ENCODE measurements at regions not wholly inside any gene's neighbourhood (a gene's known extent, or its start where the extent isn't known, plus 50 kb on each side); places are given as distances from the start of the nearest gene placed in this dataset.

- no peak for DNase-seq
- Mint-ChIP-seq H3K27me3 (ENCODE audit: low read depth in 3 of 3) (peaks cover 0 to 3% (median 1%) of the 10 kb centered on the region in 3 donors), H3K9me3 (peaks cover 0 to 6% (median 2%) of the 10 kb centered on the region in 7 donors), H3K4me1 (no peaks in the 10 kb centered on the region), H3K4me3 (no peak overlapping the region), H3K36me3 (no peaks in the 10 kb centered on the region), H3K27ac (no peak overlapping the region)
- Histone ChIP-seq H3K79me2 (ENCODE audit: insufficient read depth, low read length) (no peaks in the 10 kb centered on the region), H4K20me1 (ENCODE audit: insufficient read depth, low read length) (no peaks in the 10 kb centered on the region), H3K27ac (ENCODE audit: low read depth in 1 of 2, low read length in 2 of 2) (no peak overlapping the region), H3K36me3 (replicated peaks in 1 of 2; ENCODE audit: control insufficient read depth in 1 of 2, insufficient read depth in 2 of 2, low read length in 2 of 2) (no peaks in the 10 kb centered on the region), H3K4me2 (replicated peaks; ENCODE audit: extremely low read depth, low read length, poor library complexity, severe bottlenecking) (no peak overlapping the region), H3K9ac (ENCODE audit: insufficient read depth, low read length, poor library complexity, severe bottlenecking) (no peak overlapping the region), H3K9me3 (replicated peaks in 1 of 2; ENCODE audit: control insufficient read depth in 1 of 2, insufficient read depth in 1 of 2, low read length in 2 of 2) (no peaks in the 10 kb centered on the region), H3K4me3 (replicated peaks in 1 of 3; ENCODE audit: low read depth in 2 of 3, low read length in 3 of 3) (no peak overlapping the region), H2AFZ (ENCODE audit: insufficient read depth, low read depth, low read length, poor library complexity, severe bottlenecking) (no peak overlapping the region), H3K27me3 (ENCODE audit: control insufficient read depth in 2 of 2, insufficient read depth in 2 of 2, low read length in 2 of 2) (no peaks in the 10 kb centered on the region), H3K4me1 (ENCODE audit: control insufficient read depth in 1 of 2, insufficient read depth in 2 of 2, low read length in 2 of 2) (no peaks in the 10 kb centered on the region)
- no peak for TF ChIP-seq CTCF (IDR thresholded peaks at IDR 0.05)
- 58% methylated on average over 3 of the region's 3 CpGs for WGBS (ENCODE audit: insufficient coverage)
- intact Hi-C loops (cut with micrococcal nuclease) = no loop called here
Observed at GRCh38 chr1:34283142-34283541, 106.4 kb downstream of the C1orf94 start.

- Histone ChIP-seq H4K20me1 (ENCODE audit: insufficient read depth, low read length) (no peaks in the 10 kb centered on the region), H3K9me3 (replicated peaks in 1 of 2; ENCODE audit: control insufficient read depth in 1 of 2, insufficient read depth in 1 of 2, low read length in 2 of 2) (no peaks in the 10 kb centered on the region), H2AFZ (ENCODE audit: insufficient read depth, low read depth, low read length, poor library complexity, severe bottlenecking) (no peak overlapping the region), H3K27me3 (ENCODE audit: control insufficient read depth in 2 of 2, insufficient read depth in 2 of 2, low read length in 2 of 2) (no peaks in the 10 kb centered on the region), H3K27ac (ENCODE audit: low read depth in 1 of 2, low read length in 2 of 2) (no peak overlapping the region), H3K79me2 (ENCODE audit: insufficient read depth, low read length) (no peaks in the 10 kb centered on the region), H3K4me3 (replicated peaks in 1 of 3; ENCODE audit: low read depth in 2 of 3, low read length in 3 of 3) (no peak overlapping the region), H3K9ac (ENCODE audit: insufficient read depth, low read length, poor library complexity, severe bottlenecking) (no peak overlapping the region), H3K36me3 (replicated peaks in 1 of 2; ENCODE audit: control insufficient read depth in 1 of 2, insufficient read depth in 2 of 2, low read length in 2 of 2) (no peaks in the 10 kb centered on the region), H3K4me1 (ENCODE audit: control insufficient read depth in 1 of 2, insufficient read depth in 2 of 2, low read length in 2 of 2) (no peaks in the 10 kb centered on the region), H3K4me2 (replicated peaks; ENCODE audit: extremely low read depth, low read length, poor library complexity, severe bottlenecking) (no peak overlapping the region)
- H3K9me3 Mint-ChIP-seq = peaks cover 0 to 6% (median 2%) of the 10 kb centered on the region in 7 donors
- H3K36me3 Mint-ChIP-seq = no peaks in the 10 kb centered on the region
- no peaks in the 10 kb centered on the region for H3K4me1 Mint-ChIP-seq
- 96% methylated on average over 3 of the region's 6 CpGs for WGBS (ENCODE audit: insufficient coverage)
- H3K27me3 Mint-ChIP-seq (ENCODE audit: low read depth in 3 of 3) = peaks cover 0 to 3% (median 0%) of the 10 kb centered on the region in 3 donors
- DNase-seq = no peak
- intact Hi-C loops (cut with micrococcal nuclease) = no loop called here
- H3K27ac Mint-ChIP-seq = no peak overlapping the region
- no peak overlapping the region for H3K4me3 Mint-ChIP-seq
- TF ChIP-seq CTCF (IDR thresholded peaks at IDR 0.05) = no peak
Observed at GRCh38 chr1:34286511-34286910, 109.8 kb downstream of the C1orf94 start.
